Peyer's patch (tissue), 4 donors: ENCODE measurements at regions not wholly inside any gene's neighbourhood (a gene's known extent, or its start where the extent isn't known, plus 50 kb on each side); places are given as distances from the start of the nearest gene placed in this dataset.
"Not testable (repeated sequence)": the region's sequence is repeated elsewhere in the genome, so short reads cannot be mapped to it uniquely, and the experiment has no call there.

Experiments used
- POLR2A ChIP-seq, 2 donors: fragments of 450-650 bp; IDR thresholded peaks; one replicate each; pipeline ENCODE4 v1.5.1; 2017; ENCODE audit warnings: antibody characterized with exemption in 2 of 2, mild to moderate bottlenecking in 2 of 2, moderate library complexity in 2 of 2
- TF ChIP-seq, protein P1 (sequence below), 6 experiments: fragments of 450-650 bp in 4 of 6; fragments of 200-600 bp in 2 of 6; sonication (generic) in 1 of 6; IDR thresholded peaks; one replicate each; pipeline ENCODE4 v1.5.1; 2017 to 2019; ENCODE audit warnings: antibody characterized with exemption in 6 of 6, mild to moderate bottlenecking in 3 of 6, moderate library complexity in 1 of 6

DNA sequence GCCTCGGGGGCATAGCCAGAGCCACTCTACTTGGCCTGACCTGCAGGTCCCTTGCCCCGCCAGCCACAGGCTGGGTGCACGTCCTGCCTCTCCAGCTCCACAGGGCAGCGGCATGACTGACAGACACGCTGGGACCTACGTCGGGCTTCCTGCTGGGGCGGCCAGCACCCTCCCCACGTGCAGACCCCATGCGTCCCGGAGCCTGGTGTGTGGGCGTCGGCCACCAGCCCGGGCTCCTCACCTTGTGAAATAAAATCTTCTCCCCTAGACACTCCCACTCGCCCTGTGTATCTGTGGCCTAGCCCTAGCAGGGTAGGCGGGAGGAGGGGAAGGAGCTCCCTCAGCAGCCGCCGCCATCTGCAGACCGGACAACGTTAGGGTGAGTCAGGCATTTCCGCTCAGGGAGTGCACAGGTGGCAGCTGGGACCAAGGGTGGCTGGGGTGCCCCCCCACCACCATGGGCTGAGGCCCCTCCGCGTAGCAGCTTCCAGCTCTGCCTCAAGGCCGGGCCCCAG, 119.5 kb downstream of the IGLL1 start:
- TF ChIP-seq, protein P1, sequence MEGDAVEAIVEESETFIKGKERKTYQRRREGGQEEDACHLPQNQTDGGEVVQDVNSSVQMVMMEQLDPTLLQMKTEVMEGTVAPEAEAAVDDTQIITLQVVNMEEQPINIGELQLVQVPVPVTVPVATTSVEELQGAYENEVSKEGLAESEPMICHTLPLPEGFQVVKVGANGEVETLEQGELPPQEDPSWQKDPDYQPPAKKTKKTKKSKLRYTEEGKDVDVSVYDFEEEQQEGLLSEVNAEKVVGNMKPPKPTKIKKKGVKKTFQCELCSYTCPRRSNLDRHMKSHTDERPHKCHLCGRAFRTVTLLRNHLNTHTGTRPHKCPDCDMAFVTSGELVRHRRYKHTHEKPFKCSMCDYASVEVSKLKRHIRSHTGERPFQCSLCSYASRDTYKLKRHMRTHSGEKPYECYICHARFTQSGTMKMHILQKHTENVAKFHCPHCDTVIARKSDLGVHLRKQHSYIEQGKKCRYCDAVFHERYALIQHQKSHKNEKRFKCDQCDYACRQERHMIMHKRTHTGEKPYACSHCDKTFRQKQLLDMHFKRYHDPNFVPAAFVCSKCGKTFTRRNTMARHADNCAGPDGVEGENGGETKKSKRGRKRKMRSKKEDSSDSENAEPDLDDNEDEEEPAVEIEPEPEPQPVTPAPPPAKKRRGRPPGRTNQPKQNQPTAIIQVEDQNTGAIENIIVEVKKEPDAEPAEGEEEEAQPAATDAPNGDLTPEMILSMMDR (IDR thresholded peaks at IDR 0.05), result not testable (repeated sequence)
- not testable (repeated sequence) for TF ChIP-seq POLR2A (IDR thresholded peaks at IDR 0.05)
